Mesodermal cell (in vitro differentiated cells): ENCODE measurements at regions not wholly inside any gene's neighbourhood (a gene's known extent, or its start where the extent isn't known, plus 50 kb on each side); places are given as distances from the start of the nearest gene placed in this dataset.

ENCODE experiments used
- H3K27ac ChIP-seq: 2 replicates; pipeline ENCODE4 v1.7.0; 2013; ENCODE audit warnings: mild to moderate bottlenecking, low read depth, low read length, moderate library complexity; ENCODE audit not compliant: severe bottlenecking
- H3K36me3 ChIP-seq: 2 replicates; pipeline ENCODE4 v1.7.1; 2013; ENCODE audit warnings: mild to moderate bottlenecking, low read length, moderate library complexity; ENCODE audit not compliant: control insufficient read depth, insufficient read depth
- H3K4me1 ChIP-seq: one replicate; pipeline ENCODE4 v1.7.1; 2013; ENCODE audit warnings: mild to moderate bottlenecking, low read length; ENCODE audit not compliant: insufficient read depth, control insufficient read depth, poor library complexity, severe bottlenecking
- H3K4me3 ChIP-seq: 2 replicates; pipeline ENCODE4 v1.7.0; 2013; ENCODE audit warnings: low read length, control low read depth, mild to moderate bottlenecking; ENCODE audit not compliant: insufficient read depth, poor library complexity, severe bottlenecking; ENCODE audit errors: extremely low read depth
- H3K9me3 ChIP-seq: 2 replicates; pipeline ENCODE4 v1.7.1; 2013; ENCODE audit warnings: mild to moderate bottlenecking, low read length, moderate library complexity; ENCODE audit not compliant: control insufficient read depth
- WGBS, 2 experiments: methylation state at CpG; one replicate each; pipeline ENCODE4 v1.1.5; 2013; ENCODE audit warnings: missing lambda C conversion rate in 2 of 2; ENCODE audit not compliant: insufficient coverage in 2 of 2; 5-methylcytosine and 5-hydroxymethylcytosine counted together

GRCh38 chr5:84568171-84568570 is 183.5 kb upstream of the EDIL3 start:
- Histone ChIP-seq H3K9me3 (no peaks in the 10 kb centered on the region), H3K4me3 (no peak overlapping the region), H3K27ac (no peak overlapping the region), H3K36me3 (no peaks in the 10 kb centered on the region), H3K4me1 (no peaks in the 10 kb centered on the region)
- WGBS, 2 experiments = 67 to 88% methylated on average over 1 of the region's 1 CpG

- Histone ChIP-seq H3K9me3 (no peaks in the 10 kb centered on the region), H3K36me3 (no peaks in the 10 kb centered on the region), H3K4me1 (no peaks in the 10 kb centered on the region), H3K4me3 (no peak overlapping the region), H3K27ac (no peak overlapping the region)
- no CpG with 5 or more reads among the region's 1 CpG for WGBS, 2 experiments
These were observed 181.2 kb upstream of the EDIL3 start for GRCh38 chr5:84565866-84566265.

GRCh38 chr5:84564321-84565075 is 179.8 kb upstream of the EDIL3 start:
- no peak overlapping the region for H3K27ac ChIP-seq
- H3K9me3 ChIP-seq = no peaks in the 10 kb centered on the region
- 83 to 100% methylated on average over 1 of the region's 3 CpGs for WGBS, 2 experiments
- no peaks in the 10 kb centered on the region for H3K36me3 ChIP-seq
- no peaks in the 10 kb centered on the region for H3K4me1 ChIP-seq
- no peak overlapping the region for H3K4me3 ChIP-seq

- Histone ChIP-seq H3K4me1 (peaks cover 5% of the 10 kb centered on the region), H3K36me3 (no peaks in the 10 kb centered on the region), H3K4me3 (no peak overlapping the region), H3K9me3 (no peaks in the 10 kb centered on the region), H3K27ac (no peak overlapping the region)
- no CpG with 5 or more reads among the region's 2 CpGs for WGBS, 2 experiments
These were observed 165.5 kb upstream of the EDIL3 start for GRCh38 chr5:84550222-84550621.

GRCh38 chr5:84549054-84549453 is 164.4 kb upstream of the EDIL3 start:
- no peaks in the 10 kb centered on the region for H3K9me3 ChIP-seq
- H3K27ac ChIP-seq = no peak overlapping the region
- no peak overlapping the region for H3K4me3 ChIP-seq
- no peaks in the 10 kb centered on the region for H3K36me3 ChIP-seq
- no CpG with 5 or more reads among the region's 1 CpG for WGBS, 2 experiments
- H3K4me1 ChIP-seq = peaks cover 5% of the 10 kb centered on the region

GRCh38 chr5:84546686-84547085 is 162.0 kb upstream of the EDIL3 start:
- H3K4me1 ChIP-seq = peaks cover 5% of the 10 kb centered on the region
- no peak overlapping the region for H3K4me3 ChIP-seq
- H3K36me3 ChIP-seq = no peaks in the 10 kb centered on the region
- WGBS, 2 experiments = 90 to 100% methylated on average over 1 to 2 of the region's 3 CpGs
- no peak overlapping the region for H3K27ac ChIP-seq
- no peaks in the 10 kb centered on the region for H3K9me3 ChIP-seq

- Histone ChIP-seq H3K4me3 (no peak overlapping the region), H3K27ac (no peak overlapping the region), H3K36me3 (no peaks in the 10 kb centered on the region), H3K4me1 (no peaks in the 10 kb centered on the region), H3K9me3 (no peaks in the 10 kb centered on the region)
- 75% methylated on average over 1 of the region's 3 CpGs; no CpG with 5 or more reads in 1 of the 2 experiments for WGBS, 2 experiments
These were observed 152.1 kb upstream of the EDIL3 start for GRCh38 chr5:84536797-84537196.

GRCh38 chr5:84535281-84535680 is 150.6 kb upstream of the EDIL3 start:
- WGBS, 2 experiments = 88 to 100% methylated on average over 1 of the region's 3 CpGs
- no peaks in the 10 kb centered on the region for H3K4me1 ChIP-seq
- H3K9me3 ChIP-seq = no peaks in the 10 kb centered on the region
- H3K27ac ChIP-seq = no peak overlapping the region
- H3K4me3 ChIP-seq = no peak overlapping the region
- H3K36me3 ChIP-seq = no peaks in the 10 kb centered on the region

GRCh38 chr5:84524491-84524890 is 139.8 kb upstream of the EDIL3 start:
- Histone ChIP-seq H3K4me3 (no peak overlapping the region), H3K27ac (no peak overlapping the region), H3K36me3 (no peaks in the 10 kb centered on the region), H3K9me3 (no peaks in the 10 kb centered on the region), H3K4me1 (no peaks in the 10 kb centered on the region)

- Histone ChIP-seq H3K9me3 (peaks cover 4% of the 10 kb centered on the region), H3K36me3 (no peaks in the 10 kb centered on the region), H3K4me1 (no peaks in the 10 kb centered on the region), H3K27ac (no peak overlapping the region), H3K4me3 (no peak overlapping the region)
- whole genome bisulfite sequencing, 2 experiments = 80 to 94% methylated on average over 3 of the region's 3 CpGs
These were observed 134.2 kb upstream of the EDIL3 start for GRCh38 chr5:84518862-84519261.

GRCh38 chr5:84518370-84518769 is 133.7 kb upstream of the EDIL3 start:
- WGBS, 2 experiments = 91 to 97% methylated on average over 4 of the region's 4 CpGs
- peaks cover 4% of the 10 kb centered on the region for H3K9me3 ChIP-seq

More at GRCh38 chr5:84518370-84518769, 133.7 kb upstream of the EDIL3 start:
- H3K27ac ChIP-seq = no peak overlapping the region
- no peaks in the 10 kb centered on the region for H3K36me3 ChIP-seq
- no peaks in the 10 kb centered on the region for H3K4me1 ChIP-seq
- H3K4me3 ChIP-seq = no peak overlapping the region
